Breast epithelium (tissue), 3 donors: ENCODE measurements at regions not wholly inside any gene's neighbourhood (a gene's known extent, or its start where the extent isn't known, plus 50 kb on each side); places are given as distances from the start of the nearest gene placed in this dataset.

Experiments
- CTCF ChIP-seq, 3 donors: fragments of 450-650 bp; IDR thresholded peaks; one replicate each; pipeline ENCODE4 v1.5.1; 2016 to 2017; ENCODE audit warnings: antibody characterized with exemption in 3 of 3, mild to moderate bottlenecking in 3 of 3, moderate library complexity in 3 of 3
- POLR2AphosphoS5 ChIP-seq, 3 donors: sonication (generic); formaldehyde crosslinking; IDR thresholded peaks; one replicate each; pipeline ENCODE4 v1.6.1; 2017; ENCODE audit warnings: antibody characterized with exemption in 3 of 3

GRCh38 chr6:146911635-146912215 is 292.5 kb upstream of the STXBP5 start:
- TF ChIP-seq CTCF (IDR thresholded peaks at IDR 0.05) (no peak), POLR2AphosphoS5 (IDR thresholded peaks at IDR 0.05) (no peak)
